GM12878 (cell line): ENCODE measurements at regions not wholly inside any gene's neighbourhood (a gene's known extent, or its start where the extent isn't known, plus 50 kb on each side); places are given as distances from the start of the nearest gene placed in this dataset.

Source experiments
- ATAC-seq: fragments of 200-7000 bp; cut with Tn5 transposase; 3 replicates; pipeline ENCODE4 v1.9.1; 2020; ENCODE audit warnings: mild to moderate bottlenecking, moderate library complexity
- BruUV-seq: library from RNA; stranded (reverse); fragments of 400-500 nt; replicated peaks from 2 replicates; lab custom pipeline; 2021; lab: Mats Ljungman, UMichigan
- CTCF ChIA-PET: fragments of 300-600 bp; sonication (Branson Sonifier 250); formaldehyde crosslinking; extraction: SDS; loops from one replicate; lab custom pipeline; 2021; ENCODE audit warnings: inconsistent platforms; lab: Yijun Ruan, JAX
- POLR2A ChIA-PET: fragments of 350-600 bp; formaldehyde crosslinking; extraction: SDS; loops from one replicate; lab custom pipeline; 2021; ENCODE audit warnings: inconsistent platforms; lab: Charles Lee
- RAD21 ChIA-PET: fragments of 300-600 bp; sonication (Branson Sonifier 250); formaldehyde crosslinking; loops from one replicate; lab custom pipeline; 2023; ENCODE audit warnings: antibody characterized with exemption; ENCODE audit not compliant: unreplicated experiment; lab: Charles Lee
- SMC1A ChIA-PET: fragments of 300-600 bp; sonication (Branson Sonifier 250); formaldehyde crosslinking; loops from one replicate; lab custom pipeline; 2023; ENCODE audit not compliant: unreplicated experiment, uncharacterized antibody; lab: Charles Lee
- DNase-seq: peaks from one replicate; pipeline ENCODE4 v3.0.0-alpha.2; 2011; ENCODE audit warnings: low read depth, low spot score
- FAIRE-seq: peaks from 3 replicates; lab custom pipeline; 2011; peaks lifted over from hg19 to GRCh38; lab: Jason Lieb, UNC
- H2AFZ ChIP-seq: 2 replicates; pipeline ENCODE4 v1.6.0; 2011; ENCODE audit warnings: low read depth, low read length, control low read depth; ENCODE audit not compliant: control insufficient read depth
- H3K27ac ChIP-seq: 2 replicates; pipeline ENCODE4 v1.5.1; 2011; ENCODE audit warnings: control low read depth; ENCODE audit not compliant: control insufficient read depth, insufficient read depth
- H3K27me3 ChIP-seq, 2 experiments: replicated peaks in 1 of 2; 2 replicates each; pipeline versions ENCODE4 v1.6.0 to v1.6.1; 2011; ENCODE audit warnings: low read length in 1 of 2; ENCODE audit not compliant: control insufficient read depth in 2 of 2, insufficient read depth in 2 of 2
- H3K36me3 ChIP-seq, 2 experiments: 2 replicates each; pipeline ENCODE4 v1.5.1; 2011; ENCODE audit warnings: low read length in 1 of 2; ENCODE audit not compliant: control insufficient read depth in 2 of 2, insufficient read depth in 2 of 2
- H3K4me1 ChIP-seq: 2 replicates; pipeline ENCODE4 v1.6.1; 2011; ENCODE audit warnings: mild to moderate bottlenecking, low read length, moderate library complexity, mixed read lengths; ENCODE audit not compliant: control insufficient read depth, insufficient read depth
- H3K4me2 ChIP-seq: 2 replicates; pipeline ENCODE4 v1.6.0; 2011; ENCODE audit warnings: control low read depth; ENCODE audit not compliant: control insufficient read depth, insufficient read depth
- H3K4me3 ChIP-seq: fragments of 200-600 bp; sonication (generic); 2 replicates; pipeline ENCODE4 v1.5.1; 2016
- H3K79me2 ChIP-seq: 2 replicates; pipeline ENCODE4 v1.6.0; 2011; ENCODE audit warnings: low read length; ENCODE audit not compliant: control insufficient read depth, insufficient read depth
- H3K9ac ChIP-seq: 2 replicates; pipeline ENCODE4 v1.8.0; 2011; ENCODE audit warnings: low read length, control low read depth, mixed read lengths; ENCODE audit not compliant: control insufficient read depth, insufficient read depth
- H3K9me3 ChIP-seq: replicated peaks from 3 replicates; pipeline ENCODE4 v1.5.1; 2011; ENCODE audit warnings: mild to moderate bottlenecking, low read length; ENCODE audit not compliant: control insufficient read depth, insufficient read depth
- H4K20me1 ChIP-seq: 2 replicates; pipeline ENCODE4 v1.6.0; 2011; ENCODE audit not compliant: control insufficient read depth, insufficient read depth
- MTA3 ChIP-seq: IDR thresholded peaks from 2 replicates; pipeline ENCODE4 v1.6.1; 2012; ENCODE audit warnings: low read length, inconsistent platforms, borderline replicate concordance
- STAT3 ChIP-seq: IDR thresholded peaks from 2 replicates; pipeline ENCODE4 v1.6.1; 2011; ENCODE audit warnings: low read depth, low read length, improper control_type of control experiment
- TCF7 ChIP-seq: IDR thresholded peaks from 2 replicates; pipeline ENCODE4 v1.6.1; 2014; ENCODE audit warnings: antibody characterized with exemption, borderline replicate concordance
- ZNF384 ChIP-seq: IDR thresholded peaks from 2 replicates; pipeline ENCODE4 v1.6.1; 2012; ENCODE audit warnings: low read depth, mild to moderate bottlenecking, low read length, improper control_type of control experiment, borderline replicate concordance
- in situ Hi-C: fragments of 300-500 bp; cut with MboI; formaldehyde crosslinking; loops from 9 replicates; pipeline ENCODE4 v1.14.3; 2018; ENCODE audit warnings: mixed read lengths
- intact Hi-C: fragments of 100-400 bp; cut with micrococcal nuclease; formaldehyde crosslinking; loops from one replicate; pipeline ENCODE4 v1.14.2; 2022; ENCODE audit not compliant: unreplicated experiment
- TF ChIP-seq, protein P1 (sequence below): IDR thresholded peaks from 2 replicates; pipeline ENCODE4 v1.6.1; 2012; ENCODE audit warnings: low read depth, low read length, improper control_type of control experiment
- TF ChIP-seq, protein P2 (sequence below): fragments of 450-650 bp; formaldehyde crosslinking; IDR thresholded peaks from 2 replicates; pipeline ENCODE4 v1.5.0; 2022; ENCODE audit warnings: mild to moderate bottlenecking, missing genetic modification characterization
- TF ChIP-seq, protein P3 (sequence below): IDR thresholded peaks from 2 replicates; pipeline ENCODE4 v1.6.1; 2012; ENCODE audit warnings: improper control_type of control experiment, low read depth, low read length; ENCODE audit not compliant: insufficient replicate concordance
- TF ChIP-seq, protein P4 (sequence below): fragments of 450-650 bp; IDR thresholded peaks from 2 replicates; pipeline ENCODE4 v1.6.1; 2017; ENCODE audit warnings: mild to moderate bottlenecking, moderate library complexity
- TF ChIP-seq, protein P5 (sequence below): IDR thresholded peaks from 2 replicates; pipeline ENCODE4 v1.6.1; 2011; ENCODE audit warnings: mild to moderate bottlenecking, low read depth, low read length, moderate library complexity; ENCODE audit not compliant: insufficient replicate concordance

DNA sequence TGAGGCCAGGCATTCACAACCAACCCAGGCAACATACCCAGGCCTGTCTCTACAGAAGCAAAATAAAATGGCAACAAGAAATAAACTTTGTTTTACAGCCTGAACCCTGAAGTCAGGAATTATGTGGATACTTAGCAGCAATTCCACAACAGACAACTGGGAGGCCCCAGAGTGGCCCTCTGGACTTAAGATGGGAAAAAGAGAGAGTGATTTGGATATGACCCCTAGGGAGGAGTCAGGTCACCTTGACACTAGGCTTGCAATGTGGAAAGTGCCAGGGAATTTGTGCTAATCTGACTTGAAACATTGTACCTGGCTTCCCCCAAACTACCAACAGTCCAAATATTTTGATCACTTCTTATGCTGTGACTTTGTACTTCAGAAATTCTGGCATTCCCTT lies 193.1 kb downstream of the PARM1 start:
- Histone ChIP-seq H3K4me1 (no peaks in the 10 kb centered on the region), H2AFZ (no peak overlapping the region), H3K79me2 (no peaks in the 10 kb centered on the region), H3K27ac (no peak overlapping the region), H3K4me3 (no peak overlapping the region), H3K27me3 (no peaks in the 10 kb centered on the region), H3K36me3 (no peaks in the 10 kb centered on the region), H3K9ac (no peak overlapping the region), H3K9me3 (no peaks in the 10 kb centered on the region), H4K20me1 (no peaks in the 10 kb centered on the region), H3K4me2 (no peak overlapping the region)
- no TSS peak for BruUV-seq
- intact Hi-C loops (no loop called here), in situ Hi-C loops (no loop called here)
- RAD21 ChIA-PET = no interaction called here
- SMC1A ChIA-PET = no interaction called here
- ATAC-seq = no peak
- FAIRE-seq = no peak
- no peak for DNase-seq
- CTCF ChIA-PET = no interaction called here
- POLR2A ChIA-PET = no interaction called here
- no peak for TF ChIP-seq ZNF384
- no peak for TF ChIP-seq TCF7
- TF ChIP-seq, protein P1, sequence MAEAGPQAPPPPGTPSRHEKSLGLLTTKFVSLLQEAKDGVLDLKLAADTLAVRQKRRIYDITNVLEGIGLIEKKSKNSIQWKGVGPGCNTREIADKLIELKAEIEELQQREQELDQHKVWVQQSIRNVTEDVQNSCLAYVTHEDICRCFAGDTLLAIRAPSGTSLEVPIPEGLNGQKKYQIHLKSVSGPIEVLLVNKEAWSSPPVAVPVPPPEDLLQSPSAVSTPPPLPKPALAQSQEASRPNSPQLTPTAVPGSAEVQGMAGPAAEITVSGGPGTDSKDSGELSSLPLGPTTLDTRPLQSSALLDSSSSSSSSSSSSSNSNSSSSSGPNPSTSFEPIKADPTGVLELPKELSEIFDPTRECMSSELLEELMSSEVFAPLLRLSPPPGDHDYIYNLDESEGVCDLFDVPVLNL = no peak
- TF ChIP-seq, protein P2, sequence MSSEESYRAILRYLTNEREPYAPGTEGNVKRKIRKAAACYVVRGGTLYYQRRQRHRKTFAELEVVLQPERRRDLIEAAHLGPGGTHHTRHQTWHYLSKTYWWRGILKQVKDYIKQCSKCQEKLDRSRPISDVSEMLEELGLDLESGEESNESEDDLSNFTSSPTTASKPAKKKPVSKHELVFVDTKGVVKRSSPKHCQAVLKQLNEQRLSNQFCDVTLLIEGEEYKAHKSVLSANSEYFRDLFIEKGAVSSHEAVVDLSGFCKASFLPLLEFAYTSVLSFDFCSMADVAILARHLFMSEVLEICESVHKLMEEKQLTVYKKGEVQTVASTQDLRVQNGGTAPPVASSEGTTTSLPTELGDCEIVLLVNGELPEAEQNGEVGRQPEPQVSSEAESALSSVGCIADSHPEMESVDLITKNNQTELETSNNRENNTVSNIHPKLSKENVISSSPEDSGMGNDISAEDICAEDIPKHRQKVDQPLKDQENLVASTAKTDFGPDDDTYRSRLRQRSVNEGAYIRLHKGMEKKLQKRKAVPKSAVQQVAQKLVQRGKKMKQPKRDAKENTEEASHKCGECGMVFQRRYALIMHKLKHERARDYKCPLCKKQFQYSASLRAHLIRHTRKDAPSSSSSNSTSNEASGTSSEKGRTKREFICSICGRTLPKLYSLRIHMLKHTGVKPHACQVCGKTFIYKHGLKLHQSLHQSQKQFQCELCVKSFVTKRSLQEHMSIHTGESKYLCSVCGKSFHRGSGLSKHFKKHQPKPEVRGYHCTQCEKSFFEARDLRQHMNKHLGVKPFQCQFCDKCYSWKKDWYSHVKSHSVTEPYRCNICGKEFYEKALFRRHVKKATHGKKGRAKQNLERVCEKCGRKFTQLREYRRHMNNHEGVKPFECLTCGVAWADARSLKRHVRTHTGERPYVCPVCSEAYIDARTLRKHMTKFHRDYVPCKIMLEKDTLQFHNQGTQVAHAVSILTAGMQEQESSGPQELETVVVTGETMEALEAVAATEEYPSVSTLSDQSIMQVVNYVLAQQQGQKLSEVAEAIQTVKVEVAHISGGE (CRISPR knock-in tag) = no peak
- no peak for TF ChIP-seq STAT3
- TF ChIP-seq, protein P3, sequence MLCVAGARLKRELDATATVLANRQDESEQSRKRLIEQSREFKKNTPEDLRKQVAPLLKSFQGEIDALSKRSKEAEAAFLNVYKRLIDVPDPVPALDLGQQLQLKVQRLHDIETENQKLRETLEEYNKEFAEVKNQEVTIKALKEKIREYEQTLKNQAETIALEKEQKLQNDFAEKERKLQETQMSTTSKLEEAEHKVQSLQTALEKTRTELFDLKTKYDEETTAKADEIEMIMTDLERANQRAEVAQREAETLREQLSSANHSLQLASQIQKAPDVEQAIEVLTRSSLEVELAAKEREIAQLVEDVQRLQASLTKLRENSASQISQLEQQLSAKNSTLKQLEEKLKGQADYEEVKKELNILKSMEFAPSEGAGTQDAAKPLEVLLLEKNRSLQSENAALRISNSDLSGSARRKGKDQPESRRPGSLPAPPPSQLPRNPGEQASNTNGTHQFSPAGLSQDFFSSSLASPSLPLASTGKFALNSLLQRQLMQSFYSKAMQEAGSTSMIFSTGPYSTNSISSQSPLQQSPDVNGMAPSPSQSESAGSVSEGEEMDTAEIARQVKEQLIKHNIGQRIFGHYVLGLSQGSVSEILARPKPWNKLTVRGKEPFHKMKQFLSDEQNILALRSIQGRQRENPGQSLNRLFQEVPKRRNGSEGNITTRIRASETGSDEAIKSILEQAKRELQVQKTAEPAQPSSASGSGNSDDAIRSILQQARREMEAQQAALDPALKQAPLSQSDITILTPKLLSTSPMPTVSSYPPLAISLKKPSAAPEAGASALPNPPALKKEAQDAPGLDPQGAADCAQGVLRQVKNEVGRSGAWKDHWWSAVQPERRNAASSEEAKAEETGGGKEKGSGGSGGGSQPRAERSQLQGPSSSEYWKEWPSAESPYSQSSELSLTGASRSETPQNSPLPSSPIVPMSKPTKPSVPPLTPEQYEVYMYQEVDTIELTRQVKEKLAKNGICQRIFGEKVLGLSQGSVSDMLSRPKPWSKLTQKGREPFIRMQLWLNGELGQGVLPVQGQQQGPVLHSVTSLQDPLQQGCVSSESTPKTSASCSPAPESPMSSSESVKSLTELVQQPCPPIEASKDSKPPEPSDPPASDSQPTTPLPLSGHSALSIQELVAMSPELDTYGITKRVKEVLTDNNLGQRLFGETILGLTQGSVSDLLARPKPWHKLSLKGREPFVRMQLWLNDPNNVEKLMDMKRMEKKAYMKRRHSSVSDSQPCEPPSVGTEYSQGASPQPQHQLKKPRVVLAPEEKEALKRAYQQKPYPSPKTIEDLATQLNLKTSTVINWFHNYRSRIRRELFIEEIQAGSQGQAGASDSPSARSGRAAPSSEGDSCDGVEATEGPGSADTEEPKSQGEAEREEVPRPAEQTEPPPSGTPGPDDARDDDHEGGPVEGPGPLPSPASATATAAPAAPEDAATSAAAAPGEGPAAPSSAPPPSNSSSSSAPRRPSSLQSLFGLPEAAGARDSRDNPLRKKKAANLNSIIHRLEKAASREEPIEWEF = no peak
- TF ChIP-seq MTA3 = no peak
- TF ChIP-seq, protein P4, sequence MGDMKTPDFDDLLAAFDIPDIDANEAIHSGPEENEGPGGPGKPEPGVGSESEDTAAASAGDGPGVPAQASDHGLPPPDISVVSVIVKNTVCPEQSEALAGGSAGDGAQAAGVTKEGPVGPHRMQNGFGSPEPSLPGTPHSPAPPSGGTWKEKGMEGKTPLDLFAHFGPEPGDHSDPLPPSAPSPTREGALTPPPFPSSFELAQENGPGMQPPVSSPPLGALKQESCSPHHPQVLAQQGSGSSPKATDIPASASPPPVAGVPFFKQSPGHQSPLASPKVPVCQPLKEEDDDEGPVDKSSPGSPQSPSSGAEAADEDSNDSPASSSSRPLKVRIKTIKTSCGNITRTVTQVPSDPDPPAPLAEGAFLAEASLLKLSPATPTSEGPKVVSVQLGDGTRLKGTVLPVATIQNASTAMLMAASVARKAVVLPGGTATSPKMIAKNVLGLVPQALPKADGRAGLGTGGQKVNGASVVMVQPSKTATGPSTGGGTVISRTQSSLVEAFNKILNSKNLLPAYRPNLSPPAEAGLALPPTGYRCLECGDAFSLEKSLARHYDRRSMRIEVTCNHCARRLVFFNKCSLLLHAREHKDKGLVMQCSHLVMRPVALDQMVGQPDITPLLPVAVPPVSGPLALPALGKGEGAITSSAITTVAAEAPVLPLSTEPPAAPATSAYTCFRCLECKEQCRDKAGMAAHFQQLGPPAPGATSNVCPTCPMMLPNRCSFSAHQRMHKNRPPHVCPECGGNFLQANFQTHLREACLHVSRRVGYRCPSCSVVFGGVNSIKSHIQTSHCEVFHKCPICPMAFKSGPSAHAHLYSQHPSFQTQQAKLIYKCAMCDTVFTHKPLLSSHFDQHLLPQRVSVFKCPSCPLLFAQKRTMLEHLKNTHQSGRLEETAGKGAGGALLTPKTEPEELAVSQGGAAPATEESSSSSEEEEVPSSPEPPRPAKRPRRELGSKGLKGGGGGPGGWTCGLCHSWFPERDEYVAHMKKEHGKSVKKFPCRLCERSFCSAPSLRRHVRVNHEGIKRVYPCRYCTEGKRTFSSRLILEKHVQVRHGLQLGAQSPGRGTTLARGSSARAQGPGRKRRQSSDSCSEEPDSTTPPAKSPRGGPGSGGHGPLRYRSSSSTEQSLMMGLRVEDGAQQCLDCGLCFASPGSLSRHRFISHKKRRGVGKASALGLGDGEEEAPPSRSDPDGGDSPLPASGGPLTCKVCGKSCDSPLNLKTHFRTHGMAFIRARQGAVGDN = no peak
- TF ChIP-seq, protein P5, sequence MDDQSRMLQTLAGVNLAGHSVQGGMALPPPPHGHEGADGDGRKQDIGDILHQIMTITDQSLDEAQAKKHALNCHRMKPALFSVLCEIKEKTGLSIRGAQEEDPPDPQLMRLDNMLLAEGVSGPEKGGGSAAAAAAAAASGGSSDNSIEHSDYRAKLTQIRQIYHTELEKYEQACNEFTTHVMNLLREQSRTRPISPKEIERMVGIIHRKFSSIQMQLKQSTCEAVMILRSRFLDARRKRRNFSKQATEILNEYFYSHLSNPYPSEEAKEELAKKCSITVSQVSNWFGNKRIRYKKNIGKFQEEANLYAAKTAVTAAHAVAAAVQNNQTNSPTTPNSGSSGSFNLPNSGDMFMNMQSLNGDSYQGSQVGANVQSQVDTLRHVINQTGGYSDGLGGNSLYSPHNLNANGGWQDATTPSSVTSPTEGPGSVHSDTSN = no peak
